ENCODE measurements at regions not wholly inside any gene's neighbourhood (a gene's known extent, or its start where the extent isn't known, plus 50 kb on each side); places are given as distances from the start of the nearest gene placed in this dataset.

- no peak overlapping the region for H3K4me3 ChIP-seq (ENCODE audit: low read depth, low read length)
- H3K9me3 ChIP-seq (ENCODE audit: control insufficient read depth, insufficient read depth, low read depth, low read length): no peaks in the 10 kb centered on the region
- POLR2A ChIA-PET: no interaction called here
- no peaks in the 10 kb centered on the region for H3K36me3 ChIP-seq (ENCODE audit: control insufficient read depth in 2 of 2, insufficient read depth in 1 of 2, low read length in 2 of 2)
- 0 out of 2 replicates have a peak, but pooled peaks cover 2% of the 10 kb centered on the region for H3K4me1 ChIP-seq (ENCODE audit: control insufficient read depth, insufficient read depth, low read length)
- TF ChIP-seq ZNF274 (IDR thresholded peaks at IDR 0.05; ENCODE audit: low read length) (no peak), ZNF274 (tag by site-specific recombination; IDR thresholded peaks at IDR 0.05; ENCODE audit: borderline replicate concordance) (no peak), ZNF221 (tag by site-specific recombination; IDR thresholded peaks at IDR 0.05; ENCODE audit: borderline replicate concordance) (no peak), ZNF211 (tag by site-specific recombination; IDR thresholded peaks at IDR 0.05; ENCODE audit: low read depth) (no peak), HIC1 (tag by site-specific recombination; IDR thresholded peaks at IDR 0.05) (no peak), ZNF324 (tag by site-specific recombination; IDR thresholded peaks at IDR 0.05) (no peak)
- CTCF ChIA-PET: interaction anchor here (0.6 kb wide), 1 partner anchor 534 kb away, joined by 3 read pairs; no protein-coding TSS in a partner anchor
- no peak overlapping the region for H3K27ac ChIP-seq (ENCODE audit: extremely low read depth, low read depth, low read length)
These were observed 161.3 kb downstream of the TM2D1 start for GRCh38 chr1:61563611-61564010.

GRCh38 chr1:61561666-61562065, 163.3 kb downstream of the TM2D1 start:
- Histone ChIP-seq H3K4me1 (ENCODE audit: control insufficient read depth, insufficient read depth, low read length) (no peaks in the 10 kb centered on the region), H3K4me3 (ENCODE audit: low read depth, low read length) (no peak overlapping the region), H3K36me3 (ENCODE audit: control insufficient read depth in 2 of 2, insufficient read depth in 1 of 2, low read length in 2 of 2) (no peaks in the 10 kb centered on the region), H3K27ac (ENCODE audit: extremely low read depth, low read depth, low read length) (no peak overlapping the region), H3K9me3 (ENCODE audit: control insufficient read depth, insufficient read depth, low read depth, low read length) (no peaks in the 10 kb centered on the region)
- CTCF ChIA-PET: interaction anchor here (0.7 kb wide), 1 partner anchor 16 kb away, joined by 4 read pairs; no protein-coding TSS in a partner anchor
- no peak for TF ChIP-seq ZNF239 (tag by site-specific recombination; IDR thresholded peaks at IDR 0.05)
- TF ChIP-seq ZNF518A (tag by site-specific recombination; conservative IDR thresholded peaks at IDR 0.05; ENCODE audit: low read depth): no peak
- no peak for TF ChIP-seq GLI2 (tag by site-specific recombination; IDR thresholded peaks at IDR 0.05; ENCODE audit: borderline replicate concordance, low read depth)
- TF ChIP-seq ZNF362 (tag by site-specific recombination; IDR thresholded peaks at IDR 0.05): no peak
- no peak for TF ChIP-seq ZNF664 (tag by site-specific recombination; IDR thresholded peaks at IDR 0.05)
- TF ChIP-seq ATF2 (tag by site-specific recombination; IDR thresholded peaks at IDR 0.05; ENCODE audit: low read depth): no peak
- TF ChIP-seq ZNF292 (tag by site-specific recombination; IDR thresholded peaks at IDR 0.05; ENCODE audit: borderline replicate concordance, low read depth): no peak
- POLR2A ChIA-PET: no interaction called here

Data from HEK293 (cell line).